Chondrocyte (in vitro differentiated cells): ENCODE measurements at regions not wholly inside any gene's neighbourhood (a gene's known extent, or its start where the extent isn't known, plus 50 kb on each side); places are given as distances from the start of the nearest gene placed in this dataset.

Experiments used
- DNase-seq: peaks from one replicate; pipeline ENCODE4 v3.0.0; 2021; ENCODE audit warnings: mixed read lengths, low spot score
- H3K27ac Mint-ChIP-seq: one replicate; pipeline ENCODE4 v1.8.0; 2021; ENCODE audit warnings: mild to moderate bottlenecking, moderate library complexity, mixed read lengths; ENCODE audit not compliant: unreplicated experiment
- H3K27me3 Mint-ChIP-seq: 2 replicates; pipeline ENCODE4 v1.8.0; 2021; ENCODE audit warnings: low read depth, mixed read lengths
- H3K36me3 Mint-ChIP-seq: 2 replicates; pipeline ENCODE4 v1.8.0; 2021; ENCODE audit warnings: low read depth, mixed read lengths
- H3K4me1 Mint-ChIP-seq: 2 replicates; pipeline ENCODE4 v1.8.0; 2021; ENCODE audit warnings: low read depth, mild to moderate bottlenecking, mixed read lengths
- H3K4me3 Mint-ChIP-seq: one replicate; pipeline ENCODE4 v1.8.0; 2021; ENCODE audit warnings: mild to moderate bottlenecking, moderate library complexity, mixed read lengths; ENCODE audit not compliant: unreplicated experiment
- H3K9me3 Mint-ChIP-seq: 2 replicates; pipeline ENCODE4 v1.8.0; 2021; ENCODE audit warnings: low read depth, mixed read lengths
- CTCF ChIP-seq: fragments of 200-600 bp; sonication (generic); IDR thresholded peaks from 2 replicates; pipeline ENCODE4 v1.5.0; 2021; ENCODE audit warnings: antibody characterized with exemption, mild to moderate bottlenecking, moderate library complexity

GRCh38 chr4:104063341-104063740, 343.6 kb upstream of the TACR3 start:
- H3K9me3 Mint-ChIP-seq: no peaks in the 10 kb centered on the region
- no peak overlapping the region for H3K27ac Mint-ChIP-seq
- no peaks in the 10 kb centered on the region for H3K36me3 Mint-ChIP-seq
- no peak for TF ChIP-seq CTCF
- no peak overlapping the region for H3K4me3 Mint-ChIP-seq
- DNase-seq: no peak
- no peaks in the 10 kb centered on the region for H3K4me1 Mint-ChIP-seq
- H3K27me3 Mint-ChIP-seq: peaks cover 13% of the 10 kb centered on the region

- Mint-ChIP-seq H3K27me3 (peaks cover 2% of the 10 kb centered on the region), H3K4me3 (no peak overlapping the region), H3K27ac (no peak overlapping the region), H3K4me1 (no peaks in the 10 kb centered on the region), H3K9me3 (no peaks in the 10 kb centered on the region), H3K36me3 (no peaks in the 10 kb centered on the region)
- no peak for DNase-seq
- no peak for TF ChIP-seq CTCF
Observed at GRCh38 chr4:104044369-104044768, 324.6 kb upstream of the TACR3 start.

GRCh38 chr4:104032896-104033295, 313.1 kb upstream of the TACR3 start:
- Mint-ChIP-seq H3K9me3 (no peaks in the 10 kb centered on the region), H3K27me3 (peaks cover 2% of the 10 kb centered on the region), H3K36me3 (no peaks in the 10 kb centered on the region), H3K4me1 (no peaks in the 10 kb centered on the region), H3K4me3 (no peak overlapping the region), H3K27ac (no peak overlapping the region)
- no peak for DNase-seq
- no peak for TF ChIP-seq CTCF

- H3K4me3 Mint-ChIP-seq: no peak overlapping the region
- no peak for DNase-seq
- H3K4me1 Mint-ChIP-seq: no peaks in the 10 kb centered on the region
- no peak overlapping the region for H3K27ac Mint-ChIP-seq
- TF ChIP-seq CTCF: no peak
- H3K36me3 Mint-ChIP-seq: no peaks in the 10 kb centered on the region
- peaks cover 8% of the 10 kb centered on the region for H3K27me3 Mint-ChIP-seq
- no peaks in the 10 kb centered on the region for H3K9me3 Mint-ChIP-seq
Observed at GRCh38 chr4:104025251-104025650, 305.5 kb upstream of the TACR3 start.

- no peak for DNase-seq
- Mint-ChIP-seq H3K27me3 (peaks cover 8% of the 10 kb centered on the region), H3K4me1 (no peaks in the 10 kb centered on the region), H3K9me3 (no peaks in the 10 kb centered on the region), H3K36me3 (no peaks in the 10 kb centered on the region), H3K27ac (no peak overlapping the region), H3K4me3 (no peak overlapping the region)
- TF ChIP-seq CTCF: no peak
Observed at GRCh38 chr4:104022831-104023230, 303.0 kb upstream of the TACR3 start.
